Esophagus muscularis mucosa (tissue), 3 donors: ENCODE measurements at regions not wholly inside any gene's neighbourhood (a gene's known extent, or its start where the extent isn't known, plus 50 kb on each side); places are given as distances from the start of the nearest gene placed in this dataset.

Source experiments
- EP300 ChIP-seq: sonication (generic); formaldehyde crosslinking; IDR thresholded peaks from one replicate; pipeline ENCODE4 v1.6.1; 2017; ENCODE audit warnings: antibody characterized with exemption
- POLR2A ChIP-seq: fragments of 450-650 bp; IDR thresholded peaks from one replicate; pipeline ENCODE4 v1.6.1; 2017; ENCODE audit warnings: antibody characterized with exemption, moderate library complexity, mild to moderate bottlenecking, low read depth
- POLR2AphosphoS5 ChIP-seq, 2 donors: sonication (generic); formaldehyde crosslinking; IDR thresholded peaks; one replicate each; pipeline ENCODE4 v1.6.1; 2017; ENCODE audit warnings: antibody characterized with exemption in 2 of 2

DNA sequence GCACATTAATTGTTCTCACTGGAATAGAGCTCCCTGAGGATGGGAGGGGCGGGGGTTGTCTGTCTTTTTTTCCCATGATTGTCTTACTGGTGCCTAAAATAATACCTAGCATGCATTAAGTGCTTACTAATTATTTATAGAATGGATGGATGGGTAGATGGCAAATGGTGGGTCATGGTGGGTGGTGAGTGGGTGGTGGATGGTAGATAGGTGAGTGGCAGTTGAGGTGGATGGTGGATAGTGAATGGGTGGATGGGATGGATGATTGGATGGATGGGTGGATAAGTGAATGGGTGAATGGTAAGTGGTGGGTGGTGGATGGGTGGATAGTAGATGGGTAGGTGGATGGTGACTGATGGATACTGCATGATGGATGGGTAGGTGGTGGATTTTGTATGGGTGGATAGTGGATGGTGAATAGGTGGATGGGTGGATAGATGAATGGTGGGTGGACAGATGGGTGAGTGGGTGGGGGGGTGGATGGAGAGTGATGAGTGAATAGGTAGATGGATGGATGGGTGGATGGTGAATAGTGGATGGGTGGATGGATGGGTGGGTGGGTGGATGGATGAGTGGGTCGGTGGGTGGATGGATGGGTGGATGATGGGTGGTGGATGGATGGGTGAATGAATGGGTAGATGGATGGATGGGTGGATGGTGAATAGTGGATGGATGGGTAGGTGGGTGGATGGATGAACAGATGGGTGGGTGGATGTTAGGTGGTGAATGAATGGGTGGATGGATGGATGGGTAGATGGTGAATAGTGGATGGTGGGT lies 51.6 kb downstream of the RBFOX3 start:
- no peak for TF ChIP-seq POLR2AphosphoS5 (IDR thresholded peaks at IDR 0.05)
- no peak for TF ChIP-seq POLR2A
- TF ChIP-seq EP300: no peak
